GF-D8 (cell line): ENCODE measurements at regions not wholly inside any gene's neighbourhood (a gene's known extent, or its start where the extent isn't known, plus 50 kb on each side); places are given as distances from the start of the nearest gene placed in this dataset.
"Not testable (repeated sequence)": the region's sequence is repeated elsewhere in the genome, so short reads cannot be mapped to it uniquely, and the experiment has no call there.

Experiments
- DNase-seq: peaks from one replicate; lab custom pipeline; 2025; lab: John Stamatoyannopoulos, UW

GRCh38 chr2:149806651-149807050, 219.1 kb upstream of the MMADHC start:
- DNase-seq, result no peak

- DNase-seq, result no peak
Measured at GRCh38 chr2:149800624-149801542, 213.3 kb upstream of the MMADHC start.

DNA sequence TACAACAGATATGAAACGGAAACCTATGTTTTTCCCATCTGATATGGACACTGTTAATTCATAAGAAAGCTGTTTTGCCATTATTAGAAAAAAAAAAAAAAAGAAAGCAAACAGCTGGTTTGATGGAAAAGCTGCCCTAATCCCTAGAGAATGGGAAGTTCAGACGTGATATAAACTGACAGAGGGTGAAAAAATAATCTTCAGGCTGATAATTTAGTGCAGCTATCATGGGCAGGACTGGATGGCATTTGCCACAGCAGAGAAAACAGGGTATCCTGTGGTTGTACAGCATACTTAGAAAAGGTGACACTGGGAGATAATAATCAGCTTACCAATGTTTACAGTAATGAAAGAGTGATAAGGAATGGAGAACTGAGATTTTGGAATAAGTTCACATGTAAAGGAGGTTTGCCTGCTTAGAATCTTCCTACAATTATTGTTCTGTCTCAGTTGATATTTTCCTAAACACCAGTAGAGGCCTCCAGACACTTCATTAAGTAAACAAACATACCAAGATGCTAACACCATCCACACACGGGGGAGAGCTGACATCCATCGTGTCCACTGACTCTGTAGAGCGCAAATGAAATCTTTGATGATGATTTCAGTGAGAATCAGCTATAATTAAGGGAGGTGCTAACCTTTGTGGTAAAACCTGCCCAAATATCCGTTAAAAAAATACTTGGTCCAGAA, 211.6 kb upstream of the MMADHC start:
- no peak for DNase-seq

DNA sequence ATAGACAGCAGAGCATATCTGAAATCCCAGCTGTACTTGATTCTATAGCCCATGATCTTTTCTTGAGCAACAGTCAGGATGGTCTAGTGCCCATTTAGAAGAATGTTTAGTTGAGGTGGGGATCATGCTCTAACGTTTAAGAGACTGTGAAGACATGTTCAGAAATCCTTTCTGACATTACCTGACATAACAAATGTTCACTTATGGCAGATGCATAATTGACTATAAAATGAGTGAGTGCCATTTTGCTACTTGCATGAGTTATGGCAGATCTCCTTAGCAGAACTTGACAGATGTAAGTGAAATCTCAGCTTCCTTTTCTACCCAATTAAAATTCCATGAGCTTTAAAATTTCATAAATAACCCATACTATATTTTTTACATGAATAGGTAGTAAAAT, 209.5 kb upstream of the MMADHC start:
- DNase-seq, result no peak

DNA sequence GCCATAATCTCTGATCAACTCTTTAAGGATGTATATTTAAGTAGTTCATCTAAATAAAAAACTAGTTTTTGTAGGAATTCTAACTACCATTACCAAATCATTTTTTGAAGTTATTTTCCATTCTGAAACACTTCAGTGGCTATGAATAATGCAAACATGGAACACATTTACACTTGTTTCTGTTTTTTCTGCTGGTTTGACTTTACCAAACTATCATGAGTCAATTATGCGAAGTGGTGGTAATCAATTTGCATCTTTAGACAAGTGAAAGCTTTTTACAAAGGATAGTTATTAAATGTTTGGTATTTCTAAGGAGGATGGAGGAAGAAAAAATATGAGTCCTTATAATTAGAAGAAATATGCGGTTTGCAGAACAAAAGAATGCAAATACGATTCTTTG, 202.0 kb upstream of the MMADHC start:
- DNase-seq, result no peak

DNA sequence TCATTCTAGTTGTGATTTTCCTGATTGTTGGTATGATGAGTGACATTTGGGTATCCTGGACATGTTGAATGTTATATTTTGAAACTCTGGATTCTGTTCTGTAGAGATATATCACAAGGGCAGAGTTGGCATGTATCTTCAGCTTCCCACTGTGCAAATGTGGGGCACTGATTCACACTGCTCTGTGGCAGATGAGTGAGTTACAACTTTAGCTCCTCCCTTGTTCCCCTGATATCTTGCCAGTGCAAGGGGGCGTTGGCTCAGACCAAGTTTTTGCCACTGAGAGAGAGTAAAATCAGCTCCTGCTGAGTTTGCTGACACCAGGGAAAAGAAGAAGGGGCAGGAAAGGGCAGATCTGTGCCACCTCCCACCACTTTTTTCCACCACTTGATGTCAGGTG, 199.6 kb upstream of the MMADHC start:
- no peak for DNase-seq

GRCh38 chr2:149783284-149783683, 195.7 kb upstream of the MMADHC start:
- DNase-seq, result no peak

- no peak for DNase-seq
Measured at GRCh38 chr2:149782572-149782971, 195.0 kb upstream of the MMADHC start.

- no peak for DNase-seq
Measured at GRCh38 chr2:149781263-149781808, 193.8 kb upstream of the MMADHC start.

DNA sequence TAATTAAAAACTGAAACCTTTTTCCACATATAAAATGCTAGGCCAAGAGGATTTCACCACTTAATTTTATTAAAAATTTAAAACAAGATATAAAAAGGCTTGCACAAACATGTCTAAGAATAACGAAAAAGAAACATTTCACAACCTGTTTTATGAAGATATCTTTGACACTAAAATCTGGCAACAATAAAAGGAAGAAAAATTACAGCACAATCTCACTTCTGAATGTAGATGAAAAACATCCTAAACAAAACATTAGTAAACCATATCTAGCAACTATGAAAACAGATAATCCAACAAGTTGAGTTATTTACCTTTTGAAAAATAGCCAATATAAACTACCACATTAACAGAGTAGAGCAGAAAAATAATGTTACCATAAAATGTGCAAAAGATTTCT, 185.4 kb upstream of the MMADHC start:
- no peak for DNase-seq

DNA sequence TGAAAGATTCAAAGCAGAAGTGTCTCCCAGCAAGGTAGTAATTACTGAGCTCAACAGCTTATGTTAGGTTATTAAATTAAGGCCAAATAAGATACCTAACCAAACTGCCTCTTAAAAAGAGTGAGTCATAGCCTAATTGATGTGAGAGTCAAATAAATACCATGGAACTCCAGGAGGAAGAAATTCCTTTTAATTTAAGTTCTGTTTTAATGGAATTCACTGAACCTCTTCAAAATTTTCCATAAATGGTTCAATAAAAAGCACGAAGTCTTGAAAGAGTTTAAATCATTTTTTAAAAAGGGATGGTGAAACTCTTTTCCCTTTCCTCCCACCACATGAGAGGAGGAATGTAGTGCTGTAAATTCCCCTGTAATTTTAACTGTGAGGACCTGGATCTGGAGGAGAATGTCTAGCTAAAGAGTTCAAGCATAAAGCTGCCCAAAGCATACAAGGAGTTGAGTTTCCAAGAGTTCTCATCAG, 180.8 kb upstream of the MMADHC start:
- no peak for DNase-seq

- no peak for DNase-seq
Measured at GRCh38 chr2:149767516-149767974, 180.0 kb upstream of the MMADHC start.

GRCh38 chr2:149766339-149766738, 178.8 kb upstream of the MMADHC start:
- no peak for DNase-seq

DNA sequence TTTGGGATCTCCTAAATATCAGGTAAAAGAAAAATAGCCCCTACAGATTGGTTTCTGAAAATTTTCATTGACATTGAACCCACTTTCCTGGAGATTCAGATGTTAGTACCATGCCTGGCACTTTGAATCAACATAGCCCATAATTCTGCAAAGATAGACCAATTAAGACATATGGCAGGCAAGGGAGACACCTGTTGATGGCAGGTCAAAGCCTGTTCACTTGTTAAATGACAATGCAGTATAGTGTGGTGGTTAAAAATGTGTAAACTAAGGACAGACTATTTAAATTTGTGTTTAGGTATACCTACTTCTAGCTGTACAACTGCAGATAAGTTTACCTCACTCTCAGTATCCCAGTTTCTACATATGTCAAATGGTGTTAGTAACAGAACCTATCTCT, 178.1 kb upstream of the MMADHC start:
- no peak for DNase-seq

DNA sequence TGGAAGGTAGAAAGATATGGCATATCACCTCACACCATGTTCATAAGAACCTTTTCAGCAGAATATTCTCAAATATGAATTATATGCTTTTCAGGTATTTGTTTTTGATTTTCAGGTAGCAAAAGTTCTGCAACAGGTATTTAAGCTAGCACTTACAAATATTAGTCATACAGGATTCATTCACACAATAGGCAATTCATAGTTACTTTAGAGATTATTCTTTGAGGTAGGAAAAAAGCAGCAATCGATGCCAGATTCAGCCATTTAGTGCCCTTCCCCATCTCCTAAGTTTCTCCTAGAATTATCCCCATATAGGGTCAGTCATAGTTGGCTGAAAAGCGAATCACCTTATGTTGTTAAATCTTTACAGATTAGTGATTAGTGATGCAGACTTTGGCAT, 177.4 kb upstream of the MMADHC start:
- no peak for DNase-seq

DNA sequence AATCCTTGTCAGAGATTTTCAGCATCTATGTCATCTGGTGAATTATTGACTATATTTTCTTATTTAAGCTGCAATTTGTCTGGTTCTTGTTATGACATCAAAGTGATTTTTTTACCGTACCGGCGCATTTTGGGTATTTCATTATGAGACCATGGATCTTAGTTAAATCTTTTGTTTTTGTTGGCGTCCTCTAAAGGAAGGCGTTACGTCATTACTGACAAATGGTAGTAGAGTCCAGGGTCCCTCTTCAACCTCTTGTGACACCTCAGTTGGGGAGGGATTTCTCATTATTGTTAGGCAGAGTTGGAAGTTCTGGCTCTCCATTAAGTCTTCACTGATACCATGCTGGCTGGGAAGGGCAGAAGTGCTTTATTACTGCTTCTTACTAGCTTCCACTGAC, 175.8 kb upstream of the MMADHC start:
- no peak for DNase-seq

- DNase-seq, result no peak
Measured at GRCh38 chr2:149761611-149762010, 174.0 kb upstream of the MMADHC start.

DNA sequence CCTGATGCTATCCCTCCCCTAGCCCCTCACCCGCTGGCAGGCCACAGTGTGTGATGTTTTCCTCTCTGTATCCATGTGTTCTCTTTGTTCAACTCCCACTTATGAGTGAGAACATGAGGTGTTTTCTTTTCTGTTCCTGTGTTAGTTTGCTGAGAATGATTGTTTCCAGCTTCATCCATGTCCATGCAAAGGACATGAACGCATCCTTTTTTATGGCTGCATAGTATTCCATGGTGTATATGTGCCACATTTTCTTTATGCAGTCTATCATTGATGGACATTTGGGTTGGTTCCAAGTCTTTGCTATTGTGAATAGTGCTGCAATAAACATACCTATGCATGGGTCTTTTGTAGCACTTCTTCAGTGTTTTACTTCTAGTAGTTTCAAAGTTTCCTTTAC, 171.8 kb upstream of the MMADHC start:
- not testable (repeated sequence) for DNase-seq

GRCh38 chr2:149754722-149755121, 167.1 kb upstream of the MMADHC start:
- DNase-seq, result not testable (repeated sequence)

DNA sequence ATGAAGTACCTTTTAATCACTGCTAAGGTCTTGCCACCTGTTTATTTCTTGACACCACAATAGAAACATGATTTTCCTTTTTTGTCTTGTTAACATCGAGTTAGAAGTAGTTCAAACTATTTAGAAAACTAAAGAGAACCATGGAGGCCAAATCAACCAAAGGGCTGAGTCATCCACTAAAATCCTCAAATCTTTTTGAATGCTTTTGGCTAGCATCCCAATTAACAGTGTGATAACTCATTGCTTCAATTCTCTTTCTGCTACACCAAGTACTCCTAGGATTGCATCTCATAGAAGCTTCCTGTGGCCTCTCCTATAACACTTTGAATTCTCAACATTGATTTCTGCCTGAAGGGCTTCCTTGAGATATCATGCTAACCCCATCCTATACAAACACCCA, 159.9 kb upstream of the MMADHC start:
- DNase-seq, result no peak

DNA sequence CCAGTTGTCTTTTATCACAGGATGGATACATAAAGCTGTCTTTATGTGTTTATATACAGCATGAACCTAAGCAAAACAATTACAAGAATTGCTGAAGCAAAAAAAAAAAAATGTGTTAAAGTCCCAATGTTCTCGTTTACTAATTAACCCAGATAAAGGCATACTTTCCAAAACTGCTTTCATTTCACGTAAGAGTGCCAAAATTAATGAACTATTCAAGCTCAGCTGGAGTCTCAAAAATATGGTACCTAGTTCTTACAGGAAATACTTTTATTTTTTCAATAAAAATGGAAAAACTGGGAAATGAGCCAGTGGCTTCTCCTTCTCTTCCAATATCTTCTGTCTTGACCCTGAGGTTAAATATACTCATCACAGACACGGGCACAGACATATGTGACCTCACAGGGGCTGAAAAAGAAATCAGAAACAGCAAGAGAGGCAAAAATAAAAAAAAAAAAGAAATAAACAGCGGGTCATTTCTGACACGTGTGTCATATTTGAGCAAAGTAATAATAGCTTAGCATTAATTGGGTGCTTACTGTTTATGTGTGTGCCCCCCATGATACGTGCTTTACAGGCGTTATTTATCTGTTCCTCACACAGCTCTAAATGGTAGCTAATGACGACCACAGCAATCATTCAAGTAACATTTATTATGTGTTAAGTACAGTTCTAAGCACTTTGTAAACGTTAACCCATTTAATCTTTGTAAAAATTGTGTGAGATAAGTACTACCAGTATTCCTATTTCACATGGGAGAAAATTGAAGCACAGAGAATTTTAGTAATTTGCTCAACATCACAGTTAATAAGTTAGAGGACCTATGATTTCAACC, 158.0 kb upstream of the MMADHC start:
- no peak for DNase-seq

DNA sequence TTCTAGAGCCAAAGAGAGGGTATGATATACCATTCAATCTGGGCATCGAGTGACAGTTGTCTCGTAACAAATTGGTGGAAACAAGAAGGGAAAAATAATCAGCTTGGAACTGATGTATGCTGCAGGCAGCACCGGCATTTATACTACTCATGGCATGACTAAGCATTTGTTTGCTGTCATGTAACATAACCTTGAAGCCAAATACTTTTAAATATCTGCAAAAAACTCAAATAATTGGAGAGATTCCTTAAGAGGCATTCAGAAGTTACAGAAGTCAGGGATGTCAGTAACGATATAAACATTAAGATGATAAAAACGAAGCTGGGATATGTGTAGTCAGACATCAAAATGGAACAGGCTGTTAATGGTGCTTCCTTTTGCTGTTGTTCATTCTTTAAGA, 157.3 kb upstream of the MMADHC start:
- no peak for DNase-seq
